GM18505 (cell line): ENCODE measurements at regions not wholly inside any gene's neighbourhood (a gene's known extent, or its start where the extent isn't known, plus 50 kb on each side); places are given as distances from the start of the nearest gene placed in this dataset.

Experiments
- ATAC-seq: cut with Tn5 transposase; IDR thresholded peaks from one replicate; pipeline ENCODE4 v1.9.1; 2021; ENCODE audit not compliant: unreplicated experiment
- POLR2A ChIP-seq: IDR thresholded peaks from 4 replicates; pipeline ENCODE4 v1.6.1; 2011; ENCODE audit warnings: borderline replicate concordance; ENCODE audit not compliant: insufficient read depth, insufficient read length; ENCODE audit errors: extremely low read depth

DNA sequence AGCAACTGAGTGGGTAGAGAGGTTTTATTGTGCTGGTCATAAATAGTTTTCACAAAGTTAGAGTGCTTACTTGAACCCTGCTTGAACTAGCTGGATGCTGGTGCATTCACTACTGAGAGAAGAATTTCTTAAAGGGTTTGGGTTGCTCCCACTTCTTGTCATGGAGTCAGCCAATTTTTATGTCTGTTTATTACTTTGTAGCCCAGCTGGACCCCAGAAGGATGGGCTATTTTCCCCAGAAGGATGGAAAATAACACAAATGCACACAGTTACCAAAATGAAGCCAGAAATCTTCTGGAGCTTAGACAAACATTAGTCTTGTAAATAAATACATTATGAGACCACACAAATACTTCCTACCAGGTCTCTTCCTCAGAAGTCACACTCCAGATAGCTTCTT lies 480.8 kb upstream of the TNC start:
- no peak for TF ChIP-seq POLR2A
- ATAC-seq = no peak

DNA sequence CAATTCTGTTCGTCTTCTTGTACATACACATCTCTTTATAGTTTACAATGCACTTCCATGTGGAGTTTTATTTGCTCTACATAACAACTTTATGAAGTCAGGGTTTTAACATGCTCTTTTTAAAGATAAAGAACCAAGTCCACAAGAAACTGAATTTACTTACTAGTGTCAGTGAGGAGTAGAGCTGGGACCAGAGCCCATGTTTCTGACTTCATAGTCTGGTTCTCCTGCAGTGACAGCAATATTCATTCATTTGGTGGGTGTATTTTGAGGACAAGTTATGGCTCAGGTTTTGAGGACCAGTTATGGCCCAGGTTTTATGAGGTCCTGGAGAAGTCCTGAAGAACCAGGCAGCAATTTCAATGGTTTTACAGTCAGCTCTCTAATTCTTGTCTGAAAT lies 481.9 kb upstream of the TNC start:
- no peak for ATAC-seq
- TF ChIP-seq POLR2A = no peak

DNA sequence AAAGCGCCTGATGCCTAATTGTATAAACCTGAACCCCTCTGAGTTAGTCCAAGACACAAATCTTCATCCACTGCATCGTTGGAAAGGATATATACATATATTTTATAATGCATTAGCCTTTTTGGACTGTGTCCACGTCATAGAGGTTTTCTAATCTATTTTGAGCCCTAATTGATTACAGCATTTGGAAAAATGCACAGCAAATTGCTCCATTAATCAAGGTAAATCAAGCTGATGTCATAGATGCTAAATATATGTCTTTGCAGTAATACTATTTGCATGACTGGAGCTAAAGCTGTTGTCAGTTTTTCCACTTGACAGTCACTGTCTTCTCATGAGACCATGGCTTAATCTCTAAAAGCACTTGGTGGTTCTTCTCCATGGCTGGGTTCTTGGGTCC lies 483.5 kb upstream of the TNC start:
- no peak for TF ChIP-seq POLR2A
- ATAC-seq = no peak

DNA sequence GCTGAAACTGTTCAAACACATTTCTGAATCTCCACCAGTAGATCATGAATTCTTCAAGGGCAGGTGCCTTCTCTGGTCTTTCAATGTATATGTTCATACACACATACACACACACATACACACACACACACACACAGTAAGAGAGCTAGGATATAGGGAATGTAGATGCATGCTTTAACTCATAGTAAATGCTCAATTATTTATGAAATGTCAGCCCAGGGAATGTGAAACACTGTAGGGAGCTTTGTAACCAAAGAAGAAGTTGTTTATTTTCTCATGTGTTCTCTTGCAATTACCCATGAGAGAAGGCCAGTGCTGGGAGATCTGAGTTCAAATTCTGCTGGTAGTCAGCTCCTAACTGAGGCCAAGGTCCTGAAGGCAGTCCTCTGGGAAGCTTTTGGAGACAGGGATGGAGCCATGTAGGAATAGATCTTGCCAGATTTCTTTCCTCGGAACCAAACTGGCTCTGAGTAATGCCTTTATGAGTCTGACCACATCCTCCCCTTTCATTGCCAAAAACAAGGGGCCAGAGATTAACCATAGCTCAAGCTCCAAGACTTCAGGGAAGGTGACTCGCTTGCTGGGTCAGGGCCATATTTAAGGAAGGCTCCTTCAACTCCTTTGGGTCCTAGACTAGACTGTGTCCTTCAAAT lies 487.0 kb upstream of the TNC start:
- no peak for ATAC-seq
- TF ChIP-seq POLR2A = no peak

DNA sequence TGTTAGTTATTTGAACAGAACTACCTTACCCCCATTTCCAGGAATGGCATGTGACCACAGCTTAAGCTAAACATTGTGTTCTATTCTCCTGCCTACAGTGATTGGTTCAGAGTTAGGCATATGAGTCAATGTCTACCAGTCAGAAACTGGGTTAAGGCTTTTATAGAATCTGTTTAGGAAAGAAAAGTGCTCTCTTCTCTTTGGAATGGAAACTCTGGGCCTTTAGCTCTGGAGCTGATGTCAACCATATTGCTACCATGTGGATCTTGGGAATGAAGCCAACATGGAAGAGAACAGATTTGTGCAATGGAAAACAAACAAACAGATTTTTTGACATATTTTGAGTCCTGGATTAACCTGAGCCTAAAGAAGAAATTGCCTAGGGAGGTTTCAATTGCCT lies 488.9 kb upstream of the TNC start:
- ATAC-seq = no peak
- no peak for TF ChIP-seq POLR2A

DNA sequence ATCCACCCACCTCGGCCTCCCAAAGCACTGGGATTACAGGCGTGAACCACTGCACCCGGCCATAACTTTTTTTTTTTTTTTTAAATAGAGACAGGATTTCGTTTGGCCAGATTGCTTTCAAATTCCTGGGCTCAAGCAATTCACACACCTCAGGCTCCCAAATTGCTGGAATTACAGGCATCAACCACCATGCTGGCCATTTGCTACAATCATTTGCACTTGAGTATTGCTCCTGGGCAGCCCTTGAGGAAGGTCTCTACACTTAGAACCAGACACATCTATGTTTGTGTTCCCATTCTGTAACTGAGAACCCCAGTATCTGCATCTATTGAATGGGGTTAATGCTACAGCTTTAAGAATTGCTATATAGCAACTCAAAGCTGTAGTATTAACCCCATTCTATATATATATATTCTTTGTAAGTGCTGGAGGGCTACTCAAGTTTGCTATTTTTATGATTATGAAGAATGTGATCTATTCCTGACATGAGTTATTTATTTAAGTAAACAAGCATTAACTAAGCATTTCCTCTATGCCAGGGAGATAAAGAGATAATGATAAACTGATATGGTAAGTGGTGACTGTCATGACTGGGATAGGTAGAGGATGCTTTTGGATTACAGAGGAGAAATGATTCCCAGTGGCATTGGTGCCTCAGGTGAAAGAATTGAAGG lies 496.5 kb upstream of the TNC start:
- TF ChIP-seq POLR2A = no peak
- no peak for ATAC-seq

DNA sequence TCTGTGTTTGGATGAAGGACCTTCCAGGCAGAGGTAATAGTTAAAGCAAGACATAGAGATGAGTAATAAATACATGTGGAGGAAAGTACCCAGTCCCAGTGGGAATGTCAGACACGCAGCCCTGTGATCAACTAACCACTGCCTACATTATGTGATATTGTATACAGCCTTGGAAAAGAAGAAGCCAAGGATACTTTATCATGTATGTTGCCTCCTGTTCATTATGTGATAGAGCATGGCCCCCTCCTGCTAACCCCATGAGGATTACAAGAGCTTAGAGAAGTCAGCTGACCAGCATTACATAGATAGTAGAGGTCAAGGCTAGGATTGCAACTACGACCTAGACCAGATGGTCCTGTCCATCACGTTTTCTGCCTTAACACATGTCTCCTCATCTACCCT lies 497.0 kb upstream of the TNC start:
- ATAC-seq = no peak
- no peak for TF ChIP-seq POLR2A

DNA sequence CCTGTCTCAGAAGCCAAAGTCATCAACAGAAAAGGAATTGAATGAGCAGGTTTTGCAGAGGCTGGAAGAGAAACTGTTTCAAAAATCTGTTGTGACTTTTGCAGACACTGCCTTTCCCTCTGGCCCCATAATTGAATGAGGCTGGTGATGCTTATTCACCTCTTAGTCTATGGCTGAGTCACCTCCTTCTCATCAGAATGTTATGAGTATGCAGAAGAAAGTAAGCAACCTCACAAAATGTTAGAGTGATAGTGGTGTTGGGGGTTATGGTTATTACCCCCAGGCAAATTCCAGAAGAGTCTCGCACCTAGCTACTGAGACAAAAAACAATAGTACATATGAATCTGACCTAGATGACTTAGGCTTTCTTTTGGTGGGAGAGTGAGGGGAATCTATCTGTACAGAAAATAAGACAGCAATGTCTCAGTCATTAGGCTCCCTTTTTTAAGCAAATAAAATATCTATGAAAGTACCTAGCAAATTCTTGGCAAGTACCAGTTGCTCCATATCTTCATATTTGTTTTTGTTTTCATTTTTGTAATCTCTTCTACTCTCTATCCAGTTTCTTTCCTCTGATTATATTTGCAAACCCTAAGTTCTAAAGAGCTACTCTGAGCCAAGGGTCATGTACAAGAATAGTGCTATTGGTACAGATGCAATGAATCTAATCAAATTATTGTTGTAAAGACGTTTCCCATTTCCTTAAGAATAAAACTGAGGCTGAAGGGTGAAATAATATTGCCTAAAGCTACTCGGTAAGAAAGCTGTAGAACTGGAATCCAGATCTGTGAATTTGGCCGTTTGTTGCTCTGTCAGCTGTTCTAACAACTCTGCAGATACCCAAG lies 498.1 kb upstream of the TNC start:
- TF ChIP-seq POLR2A = no peak
- ATAC-seq = no peak

DNA sequence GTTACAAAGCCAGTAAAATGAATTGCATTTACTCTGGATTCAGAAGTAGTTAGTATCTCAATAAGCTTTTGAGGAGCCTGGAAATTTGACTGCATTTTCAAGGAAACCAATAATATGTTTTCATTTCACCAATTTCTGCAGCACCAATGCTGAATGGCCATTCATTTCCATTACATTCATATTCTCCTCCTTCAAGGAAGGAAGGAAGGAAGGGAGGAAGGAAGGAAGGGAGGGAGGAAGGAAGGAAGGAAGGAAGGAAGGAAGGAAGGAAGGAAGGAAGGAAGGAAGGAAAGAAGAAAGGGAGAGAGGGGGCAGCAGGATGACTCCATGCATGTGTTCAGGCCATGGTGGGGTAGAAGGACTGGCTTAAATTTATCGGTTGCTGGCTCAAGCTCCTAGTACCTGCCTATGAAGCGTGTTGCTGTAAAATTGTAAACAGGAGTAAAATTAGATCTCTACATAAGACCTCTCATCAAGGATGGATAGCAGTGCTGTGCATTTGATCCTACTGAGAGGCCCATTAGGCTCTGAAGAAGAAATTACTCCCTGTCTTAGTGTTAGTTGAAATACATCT lies 498.8 kb upstream of the TNC start:
- ATAC-seq = no peak
- no peak for TF ChIP-seq POLR2A

DNA sequence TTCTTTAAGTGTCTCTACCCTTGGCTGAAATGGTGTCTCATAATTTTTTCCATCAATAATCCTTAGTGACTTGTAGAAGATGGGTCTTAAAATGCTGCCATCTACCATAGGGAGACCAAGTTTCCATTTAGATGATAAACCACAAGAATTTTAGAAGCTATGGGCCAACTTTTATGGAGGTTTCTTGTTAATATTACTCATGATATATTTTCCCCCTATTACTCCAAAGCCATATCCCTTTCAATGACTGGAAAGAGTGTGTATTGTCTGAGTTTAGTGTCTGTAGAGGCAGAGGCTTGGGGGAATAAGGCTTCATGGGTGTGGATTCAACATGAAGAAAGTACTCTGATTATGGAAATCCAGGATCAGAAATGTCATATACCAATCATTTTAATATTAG lies 507.3 kb upstream of the TNC start:
- no peak for TF ChIP-seq POLR2A
- ATAC-seq = no peak

DNA sequence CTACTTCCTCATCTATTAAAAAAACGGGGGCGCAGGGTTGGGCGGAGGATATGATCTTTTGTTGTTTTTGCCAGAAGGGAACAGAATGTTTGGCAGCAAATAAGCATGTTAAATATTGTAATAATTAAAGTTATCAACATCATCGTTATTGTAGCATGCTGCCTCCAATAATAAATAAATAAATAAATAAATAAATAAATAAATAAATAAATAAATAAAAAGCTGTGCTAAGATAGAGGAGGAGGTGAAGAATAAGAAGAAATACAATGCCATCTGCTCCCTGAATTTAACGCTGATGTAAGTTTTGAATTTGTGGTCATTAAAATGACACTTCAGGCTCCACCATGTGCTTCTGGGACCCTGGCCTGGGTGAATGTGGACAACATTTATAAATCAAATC lies 508.0 kb upstream of the TNC start:
- no peak for TF ChIP-seq POLR2A
- ATAC-seq = no peak

DNA sequence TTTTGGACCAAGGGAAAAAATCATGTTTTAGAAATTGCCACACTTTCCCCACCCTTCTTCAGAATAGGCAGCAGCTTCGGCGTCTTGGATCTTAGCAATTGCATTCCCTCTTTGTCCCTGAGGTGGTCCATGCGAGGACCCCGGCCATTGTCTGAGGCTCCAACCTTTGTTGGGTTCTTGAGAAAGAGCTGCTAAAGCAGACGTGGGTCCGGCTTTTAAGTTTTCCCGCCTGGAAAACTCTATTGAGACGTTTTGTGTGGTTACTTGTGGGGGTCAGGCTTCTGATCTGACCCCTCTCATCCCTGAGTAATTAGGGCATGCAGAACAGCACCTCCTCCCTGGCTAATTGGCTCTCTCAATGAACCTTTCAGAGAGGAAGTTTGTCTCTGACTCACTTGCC lies 509.6 kb upstream of the TNC start:
- TF ChIP-seq POLR2A = no peak
- ATAC-seq = no peak

DNA sequence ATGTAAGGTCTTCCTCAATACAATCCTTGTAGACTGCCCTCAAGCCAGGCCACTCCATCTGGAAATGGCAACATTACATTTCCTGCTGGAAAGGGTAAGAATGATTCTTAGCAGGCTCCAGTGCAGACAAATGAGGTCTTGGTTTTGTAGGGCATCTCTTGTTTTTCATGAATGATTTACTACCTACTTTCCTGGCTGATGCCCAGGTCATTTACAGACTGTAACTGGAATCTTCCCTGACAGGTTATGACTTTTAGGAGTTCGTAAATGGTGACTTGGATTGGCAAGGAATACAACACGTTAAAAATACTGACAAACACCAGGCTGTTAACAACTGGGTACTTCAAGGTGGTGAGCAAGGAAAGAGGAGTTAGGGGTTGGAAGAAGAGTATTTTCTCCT lies 510.5 kb upstream of the TNC start:
- TF ChIP-seq POLR2A = no peak

DNA sequence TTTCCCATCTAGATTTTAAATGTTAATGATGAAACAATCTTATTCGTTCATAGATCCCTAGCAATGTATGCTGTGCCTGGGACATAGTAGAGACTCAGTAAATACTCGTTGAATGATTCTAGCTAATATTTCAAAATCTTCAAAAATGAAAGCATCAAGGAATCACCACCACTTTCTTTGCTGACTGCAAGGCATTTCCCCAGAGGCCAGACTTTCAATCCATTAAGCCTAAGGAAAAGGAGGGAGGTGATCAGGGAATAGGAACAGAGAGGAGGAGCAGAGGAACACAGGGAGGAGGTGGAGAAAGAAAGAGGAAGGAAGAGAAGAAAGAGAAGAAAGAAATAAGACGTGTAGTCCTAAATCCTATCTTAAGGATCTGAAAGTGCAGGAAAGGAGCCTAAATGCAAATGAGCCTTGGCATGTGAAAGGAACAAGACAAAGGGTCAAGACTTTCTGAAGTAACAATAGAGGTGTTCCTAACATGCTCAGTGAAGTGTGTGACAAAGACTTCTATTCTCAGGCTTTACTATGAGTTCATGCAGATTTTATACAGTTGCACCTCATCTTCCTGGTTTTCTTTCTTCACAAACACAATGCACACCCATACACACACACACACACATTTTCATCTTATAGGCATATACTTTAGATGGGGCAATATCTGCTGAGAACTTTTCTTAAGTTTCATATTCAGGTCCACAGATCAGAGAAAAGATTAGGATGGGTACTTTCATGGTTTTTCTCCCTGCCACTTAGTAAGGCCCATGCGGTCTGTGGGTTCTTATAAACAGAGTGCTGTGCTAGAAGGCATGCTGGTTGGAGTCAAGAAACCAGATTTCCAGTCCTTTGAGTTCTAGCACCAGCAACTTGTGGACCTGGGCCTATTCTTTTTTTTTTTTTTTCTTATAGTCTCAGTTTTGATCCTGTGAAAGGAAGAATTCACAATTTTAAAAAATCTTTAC lies 512.2 kb upstream of the TNC start:
- ATAC-seq = no peak
- no peak for TF ChIP-seq POLR2A

More for the DNA sequence above, 510.5 kb upstream of the TNC start:
- ATAC-seq = no peak
